Activated CD4-positive, alpha-beta T cell treated with anti-CD3 and anti-CD28 coated beads, Interleukin-2, amount 10 ng/mL, durations not matched to agents 24 days and 14 days (primary cell): ENCODE measurements at regions not wholly inside any gene's neighbourhood (a gene's known extent, or its start where the extent isn't known, plus 50 kb on each side); places are given as distances from the start of the nearest gene placed in this dataset.

Experiments
- DNase-seq: peaks from one replicate; pipeline ENCODE4 v3.0.0; 2022
- H3K27ac Mint-ChIP-seq: one replicate; pipeline ENCODE4 v1.8.0; 2022; ENCODE audit warnings: mild to moderate bottlenecking, mixed read lengths
- H3K27me3 Mint-ChIP-seq: one replicate; pipeline ENCODE4 v1.8.0; 2022; ENCODE audit warnings: mixed read lengths
- H3K36me3 Mint-ChIP-seq: one replicate; pipeline ENCODE4 v1.8.0; 2022; ENCODE audit warnings: low read depth, mild to moderate bottlenecking, mixed read lengths
- H3K4me1 Mint-ChIP-seq: one replicate; pipeline ENCODE4 v1.8.0; 2021; ENCODE audit warnings: mixed read lengths
- H3K4me3 Mint-ChIP-seq: one replicate; pipeline ENCODE4 v1.8.0; 2022; ENCODE audit warnings: mild to moderate bottlenecking, moderate library complexity, mixed read lengths
- H3K9me3 Mint-ChIP-seq: one replicate; pipeline ENCODE4 v1.8.0; 2021; ENCODE audit warnings: mixed read lengths
- intact Hi-C: fragments of 100-400 bp; cut with micrococcal nuclease; formaldehyde crosslinking; loops from one replicate; pipeline ENCODE4 v1.15.1; 2023

GRCh38 chr2:17056236-17056635 is 390.6 kb upstream of the CYRIA start:
- no peaks in the 10 kb centered on the region for H3K27me3 Mint-ChIP-seq
- no peak for DNase-seq
- no peak overlapping the region for H3K27ac Mint-ChIP-seq
- no peaks in the 10 kb centered on the region for H3K36me3 Mint-ChIP-seq
- H3K4me3 Mint-ChIP-seq, result no peak overlapping the region
- H3K9me3 Mint-ChIP-seq, result no peaks in the 10 kb centered on the region
- H3K4me1 Mint-ChIP-seq, result no peaks in the 10 kb centered on the region
- intact Hi-C loops, result no loop called here

- no peak for DNase-seq
- Mint-ChIP-seq H3K27ac (no peak overlapping the region), H3K36me3 (no peaks in the 10 kb centered on the region), H3K27me3 (no peaks in the 10 kb centered on the region), H3K9me3 (no peaks in the 10 kb centered on the region), H3K4me1 (no peaks in the 10 kb centered on the region), H3K4me3 (no peak overlapping the region)
- intact Hi-C loops, result no loop called here
Measured at GRCh38 chr2:17052001-17052400, 386.4 kb upstream of the CYRIA start.

- Mint-ChIP-seq H3K4me1 (no peaks in the 10 kb centered on the region), H3K4me3 (no peak overlapping the region), H3K9me3 (no peaks in the 10 kb centered on the region), H3K27me3 (no peaks in the 10 kb centered on the region), H3K36me3 (no peaks in the 10 kb centered on the region), H3K27ac (no peak overlapping the region)
- no peak for DNase-seq
- intact Hi-C loops, result no loop called here
Measured at GRCh38 chr2:17051538-17051937, 385.9 kb upstream of the CYRIA start.

- intact Hi-C loops, result no loop called here
- H3K4me3 Mint-ChIP-seq, result no peak overlapping the region
- H3K27me3 Mint-ChIP-seq, result no peaks in the 10 kb centered on the region
Measured at GRCh38 chr2:17043173-17043572, 377.5 kb upstream of the CYRIA start.

GRCh38 chr2:17036361-17036760 is 370.7 kb upstream of the CYRIA start:
- no peak for DNase-seq
- H3K4me3 Mint-ChIP-seq, result no peak overlapping the region
- H3K27me3 Mint-ChIP-seq, result no peaks in the 10 kb centered on the region
- intact Hi-C loops, result no loop called here
- no peaks in the 10 kb centered on the region for H3K36me3 Mint-ChIP-seq
- H3K27ac Mint-ChIP-seq, result no peak overlapping the region
- no peaks in the 10 kb centered on the region for H3K4me1 Mint-ChIP-seq
- H3K9me3 Mint-ChIP-seq, result no peaks in the 10 kb centered on the region

More at GRCh38 chr2:17043173-17043572, 377.5 kb upstream of the CYRIA start:
- Mint-ChIP-seq H3K4me1 (no peaks in the 10 kb centered on the region), H3K9me3 (peaks cover 4% of the 10 kb centered on the region), H3K36me3 (no peaks in the 10 kb centered on the region), H3K27ac (no peak overlapping the region)
- no peak for DNase-seq

- Mint-ChIP-seq H3K27me3 (no peaks in the 10 kb centered on the region), H3K36me3 (no peaks in the 10 kb centered on the region), H3K9me3 (no peaks in the 10 kb centered on the region), H3K4me1 (no peaks in the 10 kb centered on the region), H3K27ac (no peak overlapping the region), H3K4me3 (no peak overlapping the region)
- intact Hi-C loops, result no loop called here
- no peak for DNase-seq
Measured at GRCh38 chr2:17035010-17035409, 369.4 kb upstream of the CYRIA start.

- Mint-ChIP-seq H3K36me3 (no peaks in the 10 kb centered on the region), H3K9me3 (no peaks in the 10 kb centered on the region), H3K27me3 (no peaks in the 10 kb centered on the region), H3K27ac (no peak overlapping the region), H3K4me1 (no peaks in the 10 kb centered on the region), H3K4me3 (no peak overlapping the region)
- intact Hi-C loops, result no loop called here
- no peak for DNase-seq
Measured at GRCh38 chr2:17030047-17030446, 364.4 kb upstream of the CYRIA start.

GRCh38 chr2:17012297-17012696 is 346.7 kb upstream of the CYRIA start:
- Mint-ChIP-seq H3K36me3 (no peaks in the 10 kb centered on the region), H3K27me3 (no peaks in the 10 kb centered on the region), H3K4me1 (no peaks in the 10 kb centered on the region), H3K27ac (no peak overlapping the region), H3K4me3 (no peak overlapping the region), H3K9me3 (no peaks in the 10 kb centered on the region)
- intact Hi-C loops, result no loop called here
- no peak for DNase-seq

- Mint-ChIP-seq H3K27me3 (no peaks in the 10 kb centered on the region), H3K4me3 (no peak overlapping the region), H3K27ac (no peak overlapping the region), H3K4me1 (no peaks in the 10 kb centered on the region), H3K36me3 (no peaks in the 10 kb centered on the region), H3K9me3 (no peaks in the 10 kb centered on the region)
- intact Hi-C loops, result no loop called here
- no peak for DNase-seq
Measured at GRCh38 chr2:17010104-17010503, 344.5 kb upstream of the CYRIA start.

- Mint-ChIP-seq H3K4me1 (no peaks in the 10 kb centered on the region), H3K9me3 (peaks cover 8% of the 10 kb centered on the region), H3K27me3 (no peaks in the 10 kb centered on the region), H3K36me3 (no peaks in the 10 kb centered on the region), H3K27ac (no peak overlapping the region), H3K4me3 (no peak overlapping the region)
- intact Hi-C loops, result no loop called here
- no peak for DNase-seq
Measured at GRCh38 chr2:17000184-17000482, 334.5 kb upstream of the CYRIA start.

- intact Hi-C loops, result no loop called here
- Mint-ChIP-seq H3K36me3 (no peaks in the 10 kb centered on the region), H3K4me3 (no peak overlapping the region), H3K27me3 (no peaks in the 10 kb centered on the region), H3K27ac (no peak overlapping the region), H3K4me1 (no peaks in the 10 kb centered on the region), H3K9me3 (peaks cover 8% of the 10 kb centered on the region)
- DNase-seq, result no peak
Measured at GRCh38 chr2:16999347-17000183, 333.9 kb upstream of the CYRIA start.

- Mint-ChIP-seq H3K27ac (no peak overlapping the region), H3K4me1 (no peaks in the 10 kb centered on the region), H3K36me3 (no peaks in the 10 kb centered on the region), H3K4me3 (no peak overlapping the region), H3K27me3 (no peaks in the 10 kb centered on the region), H3K9me3 (no peaks in the 10 kb centered on the region)
- intact Hi-C loops, result no loop called here
- no peak for DNase-seq
Measured at GRCh38 chr2:16978301-16978700, 312.7 kb upstream of the CYRIA start.

- no peak for DNase-seq
- H3K9me3 Mint-ChIP-seq, result no peaks in the 10 kb centered on the region
- H3K4me1 Mint-ChIP-seq, result no peaks in the 10 kb centered on the region
- no peaks in the 10 kb centered on the region for H3K27me3 Mint-ChIP-seq
- H3K4me3 Mint-ChIP-seq, result no peak overlapping the region
- H3K36me3 Mint-ChIP-seq, result no peaks in the 10 kb centered on the region
- no peak overlapping the region for H3K27ac Mint-ChIP-seq
- intact Hi-C loops, result no loop called here
Measured at GRCh38 chr2:16974688-16975087, 309.1 kb upstream of the CYRIA start.

- Mint-ChIP-seq H3K9me3 (no peaks in the 10 kb centered on the region), H3K27me3 (no peaks in the 10 kb centered on the region), H3K36me3 (no peaks in the 10 kb centered on the region), H3K4me3 (no peak overlapping the region), H3K4me1 (no peaks in the 10 kb centered on the region), H3K27ac (no peak overlapping the region)
- DNase-seq, result no peak
- intact Hi-C loops, result no loop called here
Measured at GRCh38 chr2:16973586-16974286, 308.1 kb upstream of the CYRIA start.

GRCh38 chr2:16972276-16972675 is 306.6 kb upstream of the CYRIA start:
- Mint-ChIP-seq H3K4me1 (no peaks in the 10 kb centered on the region), H3K27ac (no peak overlapping the region), H3K4me3 (no peak overlapping the region), H3K27me3 (no peaks in the 10 kb centered on the region), H3K9me3 (no peaks in the 10 kb centered on the region), H3K36me3 (no peaks in the 10 kb centered on the region)
- no peak for DNase-seq
- intact Hi-C loops, result no loop called here
